HEK293 (cell line): ENCODE measurements at regions not wholly inside any gene's neighbourhood (a gene's known extent, or its start where the extent isn't known, plus 50 kb on each side); places are given as distances from the start of the nearest gene placed in this dataset.
A peak's percentile ranks its signal among the peaks of the same experiment; 100 is the strongest.

Experiments used
- CTCF ChIA-PET: fragments of 350-600 bp; formaldehyde crosslinking; extraction: SDS; loops from one replicate; lab custom pipeline; 2021; ENCODE audit warnings: antibody characterized with exemption; lab: Yijun Ruan, JAX
- POLR2A ChIA-PET: fragments of 300-600 bp; formaldehyde crosslinking; extraction: SDS; loops from one replicate; lab custom pipeline; 2020; ENCODE audit warnings: antibody characterized with exemption, inconsistent platforms; lab: Yijun Ruan, JAX
- H3K27ac ChIP-seq: fragments of 200-500 bp; sonication (Bioruptor generic); 2 replicates; pipeline ENCODE4 v1.5.1; 2014; ENCODE audit warnings: low read depth, low read length, control low read depth, inconsistent platforms; ENCODE audit errors: extremely low read depth
- H3K36me3 ChIP-seq, 2 experiments: fragments of 200-500 bp in 1 of 2; sonication (Bioruptor generic) in 1 of 2; 1 replicate in 1 of 2; 2 replicates in 1 of 2; pipeline ENCODE4 v1.5.1; 2014 to 2017; ENCODE audit warnings: inconsistent platforms in 2 of 2, low read length in 2 of 2; ENCODE audit not compliant: control insufficient read depth in 2 of 2, insufficient read depth in 1 of 2
- H3K4me1 ChIP-seq: fragments of 200-500 bp; sonication (Bioruptor generic); 2 replicates; pipeline ENCODE4 v1.5.1; 2014; ENCODE audit warnings: mild to moderate bottlenecking, low read length, inconsistent platforms; ENCODE audit not compliant: control insufficient read depth, insufficient read depth
- H3K4me3 ChIP-seq: 2 replicates; pipeline ENCODE4 v1.5.1; 2011; ENCODE audit warnings: low read depth, mild to moderate bottlenecking, control low read depth, low read length, moderate library complexity
- H3K9me3 ChIP-seq: fragments of 200-500 bp; sonication (Bioruptor generic); 2 replicates; pipeline ENCODE4 v1.5.1; 2014; ENCODE audit warnings: low read depth, low read length, inconsistent platforms; ENCODE audit not compliant: control insufficient read depth, insufficient read depth
- BCL11B ChIP-seq: fragments of 450-650 bp; formaldehyde crosslinking; IDR thresholded peaks from 2 replicates; pipeline ENCODE4 v1.5.1; 2016; ENCODE audit warnings: low read depth, missing biosample characterization, missing genetic modification characterization
- HOXC10 ChIP-seq: sonication (generic); formaldehyde crosslinking; IDR thresholded peaks from 2 replicates; pipeline ENCODE4 v1.8.1; 2023; ENCODE audit warnings: mild to moderate bottlenecking, missing genetic modification reagents
- MZF1 ChIP-seq: fragments of 450-650 bp; formaldehyde crosslinking; IDR thresholded peaks from 2 replicates; pipeline ENCODE4 v1.5.1; 2017; ENCODE audit warnings: missing biosample characterization, missing genetic modification characterization, borderline replicate concordance
- TCF7L2 ChIP-seq: IDR thresholded peaks from 2 replicates; pipeline ENCODE4 v1.6.1; 2011; ENCODE audit warnings: low read depth, mild to moderate bottlenecking, inconsistent platforms, low read length, moderate library complexity, borderline replicate concordance
- WT1 ChIP-seq: fragments of 450-650 bp; formaldehyde crosslinking; IDR thresholded peaks from 2 replicates; pipeline ENCODE4 v1.5.1; 2016; ENCODE audit warnings: missing biosample characterization, missing genetic modification characterization
- YY2 ChIP-seq: fragments of 450-650 bp; formaldehyde crosslinking; IDR thresholded peaks from 2 replicates; pipeline ENCODE4 v1.5.1; 2016; ENCODE audit warnings: missing biosample characterization, missing genetic modification characterization
- ZNF248 ChIP-seq: fragments of 450-650 bp; formaldehyde crosslinking; IDR thresholded peaks from 2 replicates; pipeline ENCODE4 v1.5.1; 2017; ENCODE audit warnings: missing biosample characterization, missing genetic modification characterization
- ZNF266 ChIP-seq: fragments of 450-650 bp; formaldehyde crosslinking; IDR thresholded peaks from 2 replicates; pipeline ENCODE4 v1.5.1; 2016; ENCODE audit warnings: missing biosample characterization, missing genetic modification characterization, low read depth
- ZNF335 ChIP-seq: fragments of 450-650 bp; formaldehyde crosslinking; conservative IDR thresholded peaks from 2 replicates; pipeline ENCODE4 v1.5.1; 2016; ENCODE audit warnings: missing biosample characterization, missing genetic modification characterization
- ZNF433 ChIP-seq: fragments of 450-650 bp; formaldehyde crosslinking; IDR thresholded peaks from 2 replicates; pipeline ENCODE4 v1.5.1; 2016; ENCODE audit warnings: missing biosample characterization, missing genetic modification characterization, low read depth
- ZNF48 ChIP-seq: fragments of 450-650 bp; formaldehyde crosslinking; IDR thresholded peaks from 2 replicates; pipeline ENCODE4 v1.5.1; 2016; ENCODE audit warnings: missing biosample characterization, missing genetic modification characterization
- ZNF544 ChIP-seq: fragments of 450-650 bp; formaldehyde crosslinking; IDR thresholded peaks from 2 replicates; pipeline ENCODE4 v1.5.0; 2017; ENCODE audit warnings: missing biosample characterization, missing genetic modification characterization
- ZNF549 ChIP-seq: fragments of 450-650 bp; IDR thresholded peaks from 2 replicates; pipeline ENCODE4 v1.5.1; 2018; ENCODE audit warnings: missing biosample characterization, missing genetic modification characterization, mild to moderate bottlenecking, inconsistent platforms, moderate library complexity
- ZNF555 ChIP-seq: fragments of 450-650 bp; formaldehyde crosslinking; conservative IDR thresholded peaks from 2 replicates; pipeline ENCODE4 v1.5.1; 2017; ENCODE audit warnings: missing biosample characterization, mild to moderate bottlenecking, missing genetic modification characterization, inconsistent platforms
- ZNF623 ChIP-seq: fragments of 450-650 bp; formaldehyde crosslinking; IDR thresholded peaks from 2 replicates; pipeline ENCODE4 v1.5.1; 2016; ENCODE audit warnings: missing biosample characterization, missing genetic modification characterization
- ZNF677 ChIP-seq: fragments of 450-650 bp; IDR thresholded peaks from 2 replicates; pipeline ENCODE4 v1.5.0; 2018; ENCODE audit warnings: missing biosample characterization, mild to moderate bottlenecking, missing genetic modification characterization, moderate library complexity
- ZNF768 ChIP-seq: fragments of 450-650 bp; formaldehyde crosslinking; IDR thresholded peaks from 2 replicates; pipeline ENCODE4 v1.5.1; 2018; ENCODE audit warnings: missing biosample characterization, mild to moderate bottlenecking, missing genetic modification characterization
- ZNF837 ChIP-seq: fragments of 450-650 bp; formaldehyde crosslinking; IDR thresholded peaks from 2 replicates; pipeline ENCODE4 v1.5.1; 2016; ENCODE audit warnings: missing biosample characterization, missing genetic modification characterization
- TF ChIP-seq, protein P1 (sequence below): fragments of 450-650 bp; formaldehyde crosslinking; IDR thresholded peaks from 2 replicates; pipeline ENCODE4 v1.5.1; 2016; ENCODE audit warnings: missing biosample characterization, missing genetic modification characterization
- TF ChIP-seq, protein P2 (sequence below): fragments of 450-650 bp; formaldehyde crosslinking; IDR thresholded peaks from 2 replicates; pipeline ENCODE4 v1.5.1; 2016; ENCODE audit warnings: missing biosample characterization, missing genetic modification characterization
- TF ChIP-seq, protein P3 (sequence below): fragments of 450-650 bp; IDR thresholded peaks from 2 replicates; pipeline ENCODE4 v1.5.1; 2018; ENCODE audit warnings: missing biosample characterization, mild to moderate bottlenecking, missing genetic modification characterization

DNA sequence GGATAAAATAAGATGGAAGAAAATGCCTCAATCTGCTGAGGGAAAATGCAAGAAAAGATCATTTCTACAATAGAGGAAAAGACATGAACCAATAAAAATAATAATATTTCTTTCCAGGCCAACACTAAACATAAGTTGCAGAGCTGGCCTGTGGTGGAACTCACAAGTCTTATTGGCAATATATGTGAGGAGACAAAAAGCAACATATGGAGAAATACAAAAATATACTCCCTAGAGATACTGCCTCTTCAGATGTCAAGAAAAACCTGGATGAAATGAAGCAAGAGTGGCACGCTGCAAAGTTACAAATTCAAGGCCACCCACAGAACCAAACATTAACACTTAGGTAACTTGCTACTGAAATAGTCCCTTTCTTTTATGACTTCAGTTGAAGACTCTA, 264.9 kb upstream of the FMN2 start (continued):
- TF ChIP-seq ZNF48 (tag by site-specific recombination) (no peak), ZNF433 (no peak), TCF7L2 (no peak), MZF1 (no peak), WT1 (tag by site-specific recombination) (no peak), ZNF555 (tag by site-specific recombination) (no peak)

DNA sequence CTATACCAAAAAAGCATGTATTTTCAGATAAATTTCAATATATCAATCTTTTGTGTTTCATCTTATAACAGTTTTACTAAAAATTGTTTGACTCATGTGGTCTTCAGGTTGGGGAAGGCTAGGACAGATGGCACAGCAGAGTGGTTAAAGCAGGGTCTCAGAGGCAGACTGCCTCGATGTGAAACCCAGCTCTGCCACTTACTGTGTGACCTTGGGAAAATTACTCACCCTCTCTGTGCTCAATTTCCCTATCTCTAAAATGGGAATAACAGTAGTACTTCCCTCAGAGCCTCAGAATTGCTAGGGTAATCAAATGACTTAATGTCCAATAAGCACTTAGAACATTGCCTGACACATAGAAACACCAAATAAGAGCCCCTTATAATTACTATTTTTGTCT, 262.1 kb upstream of the FMN2 start:
- ChIA-PET CTCF (no interaction called here), POLR2A (no interaction called here)
- H3K27ac ChIP-seq, result no peak overlapping the region
- peaks cover 0 to 4% of the 10 kb centered on the region in 2 experiments; a peak in 1 of 3 replicates for H3K36me3 ChIP-seq
- H3K4me1 ChIP-seq, result no peaks in the 10 kb centered on the region
- TF ChIP-seq ZNF768 (tag by site-specific recombination), result peak; percentile 70; the same call in 1 of the 2 replicates
- no peak for TF ChIP-seq ZNF677
- no peaks in the 10 kb centered on the region for H3K9me3 ChIP-seq
- H3K4me3 ChIP-seq, result no peak overlapping the region

DNA sequence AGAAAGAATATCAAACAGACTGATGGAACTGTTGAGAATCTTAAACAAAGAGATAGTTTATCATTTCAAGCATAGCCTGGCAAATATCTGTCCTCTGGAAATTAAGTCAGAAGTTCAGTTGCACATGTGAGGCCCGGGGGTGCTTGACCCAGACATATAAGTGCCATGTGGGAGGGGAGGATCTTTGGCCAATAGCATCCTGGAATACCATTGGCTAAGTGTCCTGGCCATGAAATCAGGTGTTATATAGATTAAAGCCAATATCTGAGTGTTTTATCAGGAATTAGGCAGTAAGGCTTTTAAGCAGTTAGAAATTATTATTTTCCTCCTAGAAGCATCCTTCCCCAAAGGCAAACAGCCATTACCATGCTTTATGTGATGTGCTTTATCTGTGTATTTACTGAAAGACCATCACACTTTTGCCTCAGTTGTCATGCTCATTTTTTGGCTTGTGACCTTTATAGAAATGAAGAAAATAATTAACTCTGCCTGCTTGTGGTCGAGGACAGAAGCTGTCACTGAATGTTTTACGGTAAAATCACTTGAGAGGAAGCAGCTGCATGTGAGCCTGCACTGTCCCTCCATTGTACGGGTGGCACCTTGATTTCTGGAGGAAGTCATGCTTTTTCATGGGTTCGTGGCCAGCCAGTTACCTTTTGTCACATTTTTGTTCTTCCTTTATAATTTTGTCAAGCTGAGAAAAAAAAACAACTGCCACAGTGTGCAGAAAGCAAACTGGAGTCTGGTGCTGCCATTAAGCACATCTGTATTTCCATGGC, 259.9 kb upstream of the FMN2 start:
- POLR2A ChIA-PET, result no interaction called here

DNA sequence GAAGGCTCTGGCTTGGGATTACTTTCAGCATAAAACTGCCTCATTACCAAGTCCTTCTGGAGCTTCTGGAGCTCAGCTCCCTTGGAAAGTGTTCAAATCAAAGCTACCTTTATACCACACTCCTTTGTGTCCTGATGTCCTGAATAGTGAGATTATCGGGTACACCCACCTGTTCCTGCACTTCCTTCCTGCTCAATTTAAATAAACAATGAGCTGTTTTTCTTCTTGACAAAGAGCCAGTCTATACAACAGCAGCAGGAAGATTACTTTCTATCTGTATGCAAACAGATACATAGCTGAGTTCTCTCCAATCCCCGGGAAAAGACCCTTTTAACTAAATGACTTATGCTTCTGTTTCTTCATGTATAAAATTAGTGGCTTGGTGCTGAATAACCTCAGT, 258.0 kb upstream of the FMN2 start:
- CTCF ChIA-PET, result no interaction called here
- TF ChIP-seq ZNF335 (tag by site-specific recombination) (no peak), ZNF266 (tag by site-specific recombination) (no peak), ZNF544 (tag by site-specific recombination) (no peak), BCL11B (tag by site-specific recombination) (no peak), ZNF623 (tag by site-specific recombination) (no peak), YY2 (tag by site-specific recombination) (no peak), ZNF248 (tag by site-specific recombination) (no peak)
- TF ChIP-seq, protein P1, sequence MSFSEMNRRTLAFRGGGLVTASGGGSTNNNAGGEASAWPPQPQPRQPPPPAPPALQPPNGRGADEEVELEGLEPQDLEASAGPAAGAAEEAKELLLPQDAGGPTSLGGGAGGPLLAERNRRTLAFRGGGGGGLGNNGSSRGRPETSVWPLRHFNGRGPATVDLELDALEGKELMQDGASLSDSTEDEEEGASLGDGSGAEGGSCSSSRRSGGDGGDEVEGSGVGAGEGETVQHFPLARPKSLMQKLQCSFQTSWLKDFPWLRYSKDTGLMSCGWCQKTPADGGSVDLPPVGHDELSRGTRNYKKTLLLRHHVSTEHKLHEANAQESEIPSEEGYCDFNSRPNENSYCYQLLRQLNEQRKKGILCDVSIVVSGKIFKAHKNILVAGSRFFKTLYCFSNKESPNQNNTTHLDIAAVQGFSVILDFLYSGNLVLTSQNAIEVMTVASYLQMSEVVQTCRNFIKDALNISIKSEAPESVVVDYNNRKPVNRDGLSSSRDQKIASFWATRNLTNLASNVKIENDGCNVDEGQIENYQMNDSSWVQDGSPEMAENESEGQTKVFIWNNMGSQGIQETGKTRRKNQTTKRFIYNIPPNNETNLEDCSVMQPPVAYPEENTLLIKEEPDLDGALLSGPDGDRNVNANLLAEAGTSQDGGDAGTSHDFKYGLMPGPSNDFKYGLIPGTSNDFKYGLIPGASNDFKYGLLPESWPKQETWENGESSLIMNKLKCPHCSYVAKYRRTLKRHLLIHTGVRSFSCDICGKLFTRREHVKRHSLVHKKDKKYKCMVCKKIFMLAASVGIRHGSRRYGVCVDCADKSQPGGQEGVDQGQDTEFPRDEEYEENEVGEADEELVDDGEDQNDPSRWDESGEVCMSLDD (tag by site-specific recombination), result no peak
- TF ChIP-seq, all 188 proteins: peak for 0
- POLR2A ChIA-PET, result no interaction called here
- Histone ChIP-seq H3K27ac (no peak overlapping the region), H3K9me3 (no peaks in the 10 kb centered on the region), H3K36me3 (peaks cover 0 to 1% of the 10 kb centered on the region in 2 experiments; a peak in 1 of 3 replicates), H3K4me3 (no peak overlapping the region), H3K4me1 (no peaks in the 10 kb centered on the region)

More for the DNA sequence above, 259.9 kb upstream of the FMN2 start:
- Histone ChIP-seq H3K4me1 (no peaks in the 10 kb centered on the region), H3K36me3 (peaks cover 0 to 4% of the 10 kb centered on the region in 2 experiments; a peak in 1 of 3 replicates), H3K4me3 (no peak overlapping the region), H3K27ac (no peak overlapping the region), H3K9me3 (no peaks in the 10 kb centered on the region)
- CTCF ChIA-PET, result interaction anchor here (1.4 kb wide), 1 partner anchor 12 kb away, joined by 4 read pairs; no protein-coding TSS in a partner anchor
- no peak for TF ChIP-seq HOXC10 (CRISPR knock-in tag)
- TF ChIP-seq YY2 (tag by site-specific recombination), result no peak
- TF ChIP-seq, protein P2, sequence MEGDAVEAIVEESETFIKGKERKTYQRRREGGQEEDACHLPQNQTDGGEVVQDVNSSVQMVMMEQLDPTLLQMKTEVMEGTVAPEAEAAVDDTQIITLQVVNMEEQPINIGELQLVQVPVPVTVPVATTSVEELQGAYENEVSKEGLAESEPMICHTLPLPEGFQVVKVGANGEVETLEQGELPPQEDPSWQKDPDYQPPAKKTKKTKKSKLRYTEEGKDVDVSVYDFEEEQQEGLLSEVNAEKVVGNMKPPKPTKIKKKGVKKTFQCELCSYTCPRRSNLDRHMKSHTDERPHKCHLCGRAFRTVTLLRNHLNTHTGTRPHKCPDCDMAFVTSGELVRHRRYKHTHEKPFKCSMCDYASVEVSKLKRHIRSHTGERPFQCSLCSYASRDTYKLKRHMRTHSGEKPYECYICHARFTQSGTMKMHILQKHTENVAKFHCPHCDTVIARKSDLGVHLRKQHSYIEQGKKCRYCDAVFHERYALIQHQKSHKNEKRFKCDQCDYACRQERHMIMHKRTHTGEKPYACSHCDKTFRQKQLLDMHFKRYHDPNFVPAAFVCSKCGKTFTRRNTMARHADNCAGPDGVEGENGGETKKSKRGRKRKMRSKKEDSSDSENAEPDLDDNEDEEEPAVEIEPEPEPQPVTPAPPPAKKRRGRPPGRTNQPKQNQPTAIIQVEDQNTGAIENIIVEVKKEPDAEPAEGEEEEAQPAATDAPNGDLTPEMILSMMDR (tag by site-specific recombination), result no peak
- TF ChIP-seq ZNF837 (tag by site-specific recombination), result no peak
- TF ChIP-seq ZNF549 (tag by site-specific recombination), result no peak
- TF ChIP-seq, protein P3, sequence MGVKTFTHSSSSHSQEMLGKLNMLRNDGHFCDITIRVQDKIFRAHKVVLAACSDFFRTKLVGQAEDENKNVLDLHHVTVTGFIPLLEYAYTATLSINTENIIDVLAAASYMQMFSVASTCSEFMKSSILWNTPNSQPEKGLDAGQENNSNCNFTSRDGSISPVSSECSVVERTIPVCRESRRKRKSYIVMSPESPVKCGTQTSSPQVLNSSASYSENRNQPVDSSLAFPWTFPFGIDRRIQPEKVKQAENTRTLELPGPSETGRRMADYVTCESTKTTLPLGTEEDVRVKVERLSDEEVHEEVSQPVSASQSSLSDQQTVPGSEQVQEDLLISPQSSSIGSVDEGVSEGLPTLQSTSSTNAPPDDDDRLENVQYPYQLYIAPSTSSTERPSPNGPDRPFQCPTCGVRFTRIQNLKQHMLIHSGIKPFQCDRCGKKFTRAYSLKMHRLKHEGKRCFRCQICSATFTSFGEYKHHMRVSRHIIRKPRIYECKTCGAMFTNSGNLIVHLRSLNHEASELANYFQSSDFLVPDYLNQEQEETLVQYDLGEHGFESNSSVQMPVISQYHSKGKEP, result no peak
